ENCODE measurements at regions not wholly inside any gene's neighbourhood (a gene's known extent, or its start where the extent isn't known, plus 50 kb on each side); places are given as distances from the start of the nearest gene placed in this dataset.

GRCh38 chr5:93997562-93997961, 256.2 kb upstream of the POU5F2 start:
- no peak for TF ChIP-seq POLR2A (IDR thresholded peaks at IDR 0.05; ENCODE audit: low read depth, low read length)
- no peak for TF ChIP-seq EZH2 (IDR thresholded peaks at IDR 0.05; ENCODE audit: borderline replicate concordance, low read depth, low read length, severe bottlenecking)
- no peak for TF ChIP-seq CTCF (IDR thresholded peaks at IDR 0.05; ENCODE audit: extremely low read depth in 1 of 2, insufficient read depth in 1 of 2, low read depth in 1 of 2, low read length in 2 of 2)
- TF ChIP-seq POLR2AphosphoS5 (IDR thresholded peaks at IDR 0.05; ENCODE audit: insufficient read depth, low read depth, low read length): no peak
- TF ChIP-seq JUN (IDR thresholded peaks at IDR 0.05; ENCODE audit: borderline replicate concordance, insufficient read depth, insufficient read length, low read depth): no peak

All from endothelial cell of umbilical vein (primary cell).